ENCODE measurements at regions not wholly inside any gene's neighbourhood (a gene's known extent, or its start where the extent isn't known, plus 50 kb on each side); places are given as distances from the start of the nearest gene placed in this dataset.

DNA sequence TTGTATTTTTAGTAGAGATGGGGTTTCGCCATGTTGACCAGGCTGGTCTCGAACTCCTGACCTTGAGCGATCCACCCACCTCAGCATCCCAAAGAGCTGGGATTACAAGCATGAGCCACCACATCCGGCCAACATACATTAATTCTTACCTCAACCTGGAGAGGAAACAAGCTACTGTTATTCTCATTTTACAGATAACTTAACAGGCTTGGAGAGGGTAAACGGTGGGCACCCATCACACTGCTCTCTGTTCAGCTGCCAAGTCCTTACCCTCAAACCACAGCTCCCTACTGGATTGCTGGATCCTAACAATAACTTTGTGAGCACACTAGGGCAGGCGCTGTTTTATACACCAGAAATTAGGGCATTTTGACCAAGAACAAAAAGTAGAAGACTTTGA lies 93.6 kb upstream of the BARHL2 start:
- TF ChIP-seq POLR2A (IDR thresholded peaks at IDR 0.05) (no peak), POLR2AphosphoS5 (IDR thresholded peaks at IDR 0.05) (no peak)
- TF ChIP-seq, protein P1, sequence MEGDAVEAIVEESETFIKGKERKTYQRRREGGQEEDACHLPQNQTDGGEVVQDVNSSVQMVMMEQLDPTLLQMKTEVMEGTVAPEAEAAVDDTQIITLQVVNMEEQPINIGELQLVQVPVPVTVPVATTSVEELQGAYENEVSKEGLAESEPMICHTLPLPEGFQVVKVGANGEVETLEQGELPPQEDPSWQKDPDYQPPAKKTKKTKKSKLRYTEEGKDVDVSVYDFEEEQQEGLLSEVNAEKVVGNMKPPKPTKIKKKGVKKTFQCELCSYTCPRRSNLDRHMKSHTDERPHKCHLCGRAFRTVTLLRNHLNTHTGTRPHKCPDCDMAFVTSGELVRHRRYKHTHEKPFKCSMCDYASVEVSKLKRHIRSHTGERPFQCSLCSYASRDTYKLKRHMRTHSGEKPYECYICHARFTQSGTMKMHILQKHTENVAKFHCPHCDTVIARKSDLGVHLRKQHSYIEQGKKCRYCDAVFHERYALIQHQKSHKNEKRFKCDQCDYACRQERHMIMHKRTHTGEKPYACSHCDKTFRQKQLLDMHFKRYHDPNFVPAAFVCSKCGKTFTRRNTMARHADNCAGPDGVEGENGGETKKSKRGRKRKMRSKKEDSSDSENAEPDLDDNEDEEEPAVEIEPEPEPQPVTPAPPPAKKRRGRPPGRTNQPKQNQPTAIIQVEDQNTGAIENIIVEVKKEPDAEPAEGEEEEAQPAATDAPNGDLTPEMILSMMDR (IDR thresholded peaks at IDR 0.05), result no peak

Data from upper lobe of left lung (tissue), 4 donors.